GM12878 (cell line): ENCODE measurements at regions not wholly inside any gene's neighbourhood (a gene's known extent, or its start where the extent isn't known, plus 50 kb on each side); places are given as distances from the start of the nearest gene placed in this dataset.

Experiments
- ATAC-seq: fragments of 200-7000 bp; cut with Tn5 transposase; 3 replicates; pipeline ENCODE4 v1.9.1; 2020; ENCODE audit warnings: mild to moderate bottlenecking, moderate library complexity
- BruUV-seq: library from RNA; stranded (reverse); fragments of 400-500 nt; replicated peaks from 2 replicates; lab custom pipeline; 2021; lab: Mats Ljungman, UMichigan
- CTCF ChIA-PET: fragments of 300-600 bp; sonication (Branson Sonifier 250); formaldehyde crosslinking; extraction: SDS; loops from one replicate; lab custom pipeline; 2021; ENCODE audit warnings: inconsistent platforms; lab: Yijun Ruan, JAX
- POLR2A ChIA-PET: fragments of 350-600 bp; formaldehyde crosslinking; extraction: SDS; loops from one replicate; lab custom pipeline; 2021; ENCODE audit warnings: inconsistent platforms; lab: Charles Lee
- RAD21 ChIA-PET: fragments of 300-600 bp; sonication (Branson Sonifier 250); formaldehyde crosslinking; loops from one replicate; lab custom pipeline; 2023; ENCODE audit warnings: antibody characterized with exemption; ENCODE audit not compliant: unreplicated experiment; lab: Charles Lee
- SMC1A ChIA-PET: fragments of 300-600 bp; sonication (Branson Sonifier 250); formaldehyde crosslinking; loops from one replicate; lab custom pipeline; 2023; ENCODE audit not compliant: unreplicated experiment, uncharacterized antibody; lab: Charles Lee
- DNase-seq: peaks from one replicate; pipeline ENCODE4 v3.0.0-alpha.2; 2011; ENCODE audit warnings: low read depth, low spot score
- FAIRE-seq: peaks from 3 replicates; lab custom pipeline; 2011; peaks lifted over from hg19 to GRCh38; lab: Jason Lieb, UNC
- H2AFZ ChIP-seq: 2 replicates; pipeline ENCODE4 v1.6.0; 2011; ENCODE audit warnings: low read depth, low read length, control low read depth; ENCODE audit not compliant: control insufficient read depth
- H3K27ac ChIP-seq: 2 replicates; pipeline ENCODE4 v1.5.1; 2011; ENCODE audit warnings: control low read depth; ENCODE audit not compliant: control insufficient read depth, insufficient read depth
- H3K27me3 ChIP-seq, 2 experiments: replicated peaks in 1 of 2; 2 replicates each; pipeline versions ENCODE4 v1.6.0 to v1.6.1; 2011; ENCODE audit warnings: low read length in 1 of 2; ENCODE audit not compliant: control insufficient read depth in 2 of 2, insufficient read depth in 2 of 2
- H3K36me3 ChIP-seq, 2 experiments: 2 replicates each; pipeline ENCODE4 v1.5.1; 2011; ENCODE audit warnings: low read length in 1 of 2; ENCODE audit not compliant: control insufficient read depth in 2 of 2, insufficient read depth in 2 of 2
- H3K4me1 ChIP-seq: 2 replicates; pipeline ENCODE4 v1.6.1; 2011; ENCODE audit warnings: mild to moderate bottlenecking, low read length, moderate library complexity, mixed read lengths; ENCODE audit not compliant: control insufficient read depth, insufficient read depth
- H3K4me2 ChIP-seq: 2 replicates; pipeline ENCODE4 v1.6.0; 2011; ENCODE audit warnings: control low read depth; ENCODE audit not compliant: control insufficient read depth, insufficient read depth
- H3K4me3 ChIP-seq: fragments of 200-600 bp; sonication (generic); 2 replicates; pipeline ENCODE4 v1.5.1; 2016
- H3K79me2 ChIP-seq: 2 replicates; pipeline ENCODE4 v1.6.0; 2011; ENCODE audit warnings: low read length; ENCODE audit not compliant: control insufficient read depth, insufficient read depth
- H3K9ac ChIP-seq: 2 replicates; pipeline ENCODE4 v1.8.0; 2011; ENCODE audit warnings: low read length, control low read depth, mixed read lengths; ENCODE audit not compliant: control insufficient read depth, insufficient read depth
- H3K9me3 ChIP-seq: replicated peaks from 3 replicates; pipeline ENCODE4 v1.5.1; 2011; ENCODE audit warnings: mild to moderate bottlenecking, low read length; ENCODE audit not compliant: control insufficient read depth, insufficient read depth
- H4K20me1 ChIP-seq: 2 replicates; pipeline ENCODE4 v1.6.0; 2011; ENCODE audit not compliant: control insufficient read depth, insufficient read depth
- CBX3 ChIP-seq: fragments of 200-600 bp; sonication (generic); IDR thresholded peaks from 2 replicates; pipeline ENCODE4 v1.6.1; 2016; ENCODE audit warnings: low read depth, borderline replicate concordance
- FOS ChIP-seq: IDR thresholded peaks from 3 replicates; pipeline ENCODE4 v1.6.1; 2011; ENCODE audit warnings: borderline replicate concordance; ENCODE audit not compliant: insufficient read length; ENCODE audit errors: extremely low read depth
- FOXK2 ChIP-seq: fragments of 450-650 bp; IDR thresholded peaks from 2 replicates; pipeline ENCODE4 v1.6.1; 2017; ENCODE audit warnings: mild to moderate bottlenecking, moderate library complexity
- HCFC1 ChIP-seq: fragments of 150-350 bp; IDR thresholded peaks from 2 replicates; pipeline ENCODE4 v1.6.1; 2014; ENCODE audit warnings: low read length
- NFYB ChIP-seq: IDR thresholded peaks from 2 replicates; pipeline ENCODE4 v1.6.1; 2011; ENCODE audit warnings: low read depth, mild to moderate bottlenecking, low read length, improper control_type of control experiment, moderate library complexity; ENCODE audit not compliant: insufficient read depth
- NR2F1 ChIP-seq: fragments of 450-650 bp; conservative IDR thresholded peaks from 2 replicates; pipeline ENCODE4 v1.6.1; 2017; ENCODE audit warnings: mild to moderate bottlenecking
- ZNF274 ChIP-seq: IDR thresholded peaks from one replicate; pipeline ENCODE4 v1.8.0; 2011; ENCODE audit not compliant: insufficient read length, insufficient read depth
- ZZZ3 ChIP-seq: IDR thresholded peaks from 2 replicates; pipeline ENCODE4 v1.6.1; 2011; ENCODE audit warnings: low read depth; ENCODE audit not compliant: control insufficient read depth, insufficient read length
- WGBS: methylation state at CpG from one replicate; pipeline ENCODE4 v1.1.6; 2016; ENCODE audit warnings: low lambda C conversion rate; ENCODE audit not compliant: insufficient replicate concordance, insufficient coverage; ENCODE audit errors: missing lambda C conversion rate; 5-methylcytosine and 5-hydroxymethylcytosine counted together
- in situ Hi-C: fragments of 300-500 bp; cut with MboI; formaldehyde crosslinking; loops from 9 replicates; pipeline ENCODE4 v1.14.3; 2018; ENCODE audit warnings: mixed read lengths
- intact Hi-C: fragments of 100-400 bp; cut with micrococcal nuclease; formaldehyde crosslinking; loops from one replicate; pipeline ENCODE4 v1.14.2; 2022; ENCODE audit not compliant: unreplicated experiment

- Histone ChIP-seq H3K79me2 (no peaks in the 10 kb centered on the region), H3K4me2 (no peak overlapping the region), H3K9me3 (no peaks in the 10 kb centered on the region), H3K4me3 (no peak overlapping the region), H3K27ac (no peak overlapping the region), H3K36me3 (no peaks in the 10 kb centered on the region), H3K27me3 (no peaks in the 10 kb centered on the region), H2AFZ (no peak overlapping the region), H3K4me1 (no peaks in the 10 kb centered on the region; the same call in 1 of the 2 replicates), H4K20me1 (no peaks in the 10 kb centered on the region), H3K9ac (no peak overlapping the region)
- TF ChIP-seq HCFC1: no peak
- TF ChIP-seq CBX3: no peak
- no peak for TF ChIP-seq ZZZ3
- no peak for TF ChIP-seq FOXK2
- TF ChIP-seq NFYB: no peak
- TF ChIP-seq ZNF274: no peak
- FAIRE-seq: no peak
- intact Hi-C loops (no loop called here), in situ Hi-C loops (no loop called here)
- SMC1A ChIA-PET: no interaction called here
- POLR2A ChIA-PET: interaction anchor here (0.7 kb wide), 1 partner anchor 11 kb away, joined by 4 read pairs; no protein-coding TSS in a partner anchor
- no TSS peak for BruUV-seq
- CTCF ChIA-PET: no interaction called here
- RAD21 ChIA-PET: no interaction called here
- DNase-seq: no peak
- ATAC-seq: no peak
- 76% methylated on average over 3 of the region's 3 CpGs for WGBS
These were observed 219.4 kb upstream of the THBS1 start for GRCh38 chr15:39361497-39361896.

GRCh38 chr15:39362821-39363561 lies 217.9 kb upstream of the THBS1 start:
- TF ChIP-seq NR2F1 (no peak), FOS (no peak)
- H2AFZ ChIP-seq: no peak overlapping the region
- no peak overlapping the region for H3K9ac ChIP-seq
- no peaks in the 10 kb centered on the region for H3K36me3 ChIP-seq
- no peaks in the 10 kb centered on the region for H4K20me1 ChIP-seq
- POLR2A ChIA-PET: no interaction called here
- CTCF ChIA-PET: no interaction called here
- ATAC-seq: no peak
- WGBS: 25% methylated on average over 8 of the region's 8 CpGs
- H3K9me3 ChIP-seq: no peaks in the 10 kb centered on the region
- in situ Hi-C loops (no loop called here), intact Hi-C loops (no loop called here)
- DNase-seq: no peak
- no peak overlapping the region for H3K4me2 ChIP-seq
- no peaks in the 10 kb centered on the region for H3K4me1 ChIP-seq
- BruUV-seq: no TSS peak
- H3K79me2 ChIP-seq: no peaks in the 10 kb centered on the region
- H3K27me3 ChIP-seq: no peaks in the 10 kb centered on the region
- SMC1A ChIA-PET: interaction anchor here (0.5 kb wide), 1 partner anchor 37 kb away, joined by 3 read pairs; no protein-coding TSS in a partner anchor
- RAD21 ChIA-PET: no interaction called here
- FAIRE-seq: no peak
- no peak overlapping the region for H3K27ac ChIP-seq
- no peak overlapping the region for H3K4me3 ChIP-seq
